VCaP (cell line): ENCODE measurements at regions not wholly inside any gene's neighbourhood (a gene's known extent, or its start where the extent isn't known, plus 50 kb on each side); places are given as distances from the start of the nearest gene placed in this dataset.

ENCODE experiments used
- H3K27ac ChIP-seq: fragments of 450-650 bp; 2 replicates; pipeline ENCODE4 v1.5.1; 2017
- TF ChIP-seq, protein P1 (sequence below): fragments of 450-650 bp; conservative IDR thresholded peaks from 2 replicates; pipeline ENCODE4 v1.5.1; 2017; ENCODE audit warnings: mild to moderate bottlenecking, moderate library complexity

DNA sequence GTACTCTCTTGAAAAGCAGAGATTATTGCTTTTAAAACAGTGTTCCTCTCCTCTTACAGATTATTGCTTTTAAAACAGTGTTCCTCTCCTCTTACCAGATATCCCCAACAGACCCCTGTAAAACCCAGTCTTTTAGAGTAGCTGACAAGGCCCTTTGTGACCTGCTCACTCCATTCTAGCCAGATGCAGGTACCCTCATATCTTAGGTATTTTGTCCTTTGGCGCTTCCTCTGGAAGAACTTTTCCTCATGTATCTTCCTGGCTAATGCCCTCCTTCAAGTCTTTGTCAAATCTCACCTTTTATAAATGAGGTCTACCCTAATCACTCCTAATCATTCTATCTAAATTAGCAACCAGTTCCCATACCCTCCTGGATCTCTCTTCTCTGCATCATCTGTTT is 536.0 kb downstream of the BTBD3 start:
- TF ChIP-seq, protein P1, sequence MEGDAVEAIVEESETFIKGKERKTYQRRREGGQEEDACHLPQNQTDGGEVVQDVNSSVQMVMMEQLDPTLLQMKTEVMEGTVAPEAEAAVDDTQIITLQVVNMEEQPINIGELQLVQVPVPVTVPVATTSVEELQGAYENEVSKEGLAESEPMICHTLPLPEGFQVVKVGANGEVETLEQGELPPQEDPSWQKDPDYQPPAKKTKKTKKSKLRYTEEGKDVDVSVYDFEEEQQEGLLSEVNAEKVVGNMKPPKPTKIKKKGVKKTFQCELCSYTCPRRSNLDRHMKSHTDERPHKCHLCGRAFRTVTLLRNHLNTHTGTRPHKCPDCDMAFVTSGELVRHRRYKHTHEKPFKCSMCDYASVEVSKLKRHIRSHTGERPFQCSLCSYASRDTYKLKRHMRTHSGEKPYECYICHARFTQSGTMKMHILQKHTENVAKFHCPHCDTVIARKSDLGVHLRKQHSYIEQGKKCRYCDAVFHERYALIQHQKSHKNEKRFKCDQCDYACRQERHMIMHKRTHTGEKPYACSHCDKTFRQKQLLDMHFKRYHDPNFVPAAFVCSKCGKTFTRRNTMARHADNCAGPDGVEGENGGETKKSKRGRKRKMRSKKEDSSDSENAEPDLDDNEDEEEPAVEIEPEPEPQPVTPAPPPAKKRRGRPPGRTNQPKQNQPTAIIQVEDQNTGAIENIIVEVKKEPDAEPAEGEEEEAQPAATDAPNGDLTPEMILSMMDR = no peak
- no peak overlapping the region for H3K27ac ChIP-seq

DNA sequence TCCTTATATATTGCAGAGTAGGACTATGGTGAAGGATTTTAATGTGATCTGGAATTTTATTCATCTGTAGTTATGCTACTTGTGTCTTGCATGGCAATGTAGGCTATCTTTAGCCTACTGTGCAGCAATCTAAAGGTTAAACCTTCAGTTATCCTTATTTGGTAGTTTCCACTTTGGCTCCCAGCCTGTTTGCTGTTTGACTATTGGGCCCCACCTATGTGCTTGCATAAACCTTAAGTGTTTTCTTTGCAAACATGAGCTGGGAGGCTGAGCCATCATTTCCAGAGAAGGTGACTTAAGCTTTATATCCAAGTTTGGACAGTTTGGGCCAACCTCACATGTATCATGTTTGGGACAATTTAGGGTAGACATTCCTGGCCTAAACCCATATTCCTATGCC is 537.5 kb downstream of the BTBD3 start:
- H3K27ac ChIP-seq = no peak overlapping the region
- TF ChIP-seq, protein P1 = no peak

DNA sequence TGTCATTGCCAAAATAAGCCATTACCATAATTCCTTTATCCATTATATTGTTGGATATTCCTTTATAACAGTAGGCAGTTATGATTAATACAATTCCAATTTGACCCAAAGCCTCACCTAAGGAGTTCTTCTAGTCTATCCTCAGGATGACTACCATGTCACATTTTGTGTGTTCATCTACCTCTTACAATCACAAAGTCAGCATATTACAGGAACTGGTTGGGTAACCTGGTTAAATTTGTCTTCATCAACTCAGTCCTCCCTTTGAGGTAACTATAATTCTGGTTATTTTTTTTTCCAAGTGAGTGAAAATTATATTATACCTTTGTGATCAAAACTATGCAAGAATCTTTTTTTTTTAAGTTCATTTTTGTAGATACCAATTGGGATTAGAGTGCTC is 540.5 kb downstream of the BTBD3 start:
- TF ChIP-seq, protein P1 = no peak

DNA sequence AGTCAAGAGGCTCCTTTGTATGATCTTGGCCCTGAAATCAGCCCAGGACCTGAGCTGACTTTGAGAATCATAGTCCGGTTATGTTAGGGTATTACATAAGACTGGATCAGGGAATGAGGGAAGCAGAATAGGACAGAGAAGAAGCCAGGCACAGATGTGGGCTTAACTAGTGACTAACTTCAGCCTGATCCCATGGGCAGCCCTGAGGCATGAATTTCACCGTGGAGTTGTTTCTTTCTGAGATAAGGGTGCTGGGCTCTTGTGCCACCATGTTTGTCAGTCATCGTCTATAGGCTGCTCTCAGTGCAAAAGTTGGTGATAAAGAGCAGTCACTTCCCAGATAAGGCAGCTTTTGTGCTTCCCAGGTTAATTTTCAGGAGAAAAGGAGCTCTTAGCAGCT is 544.7 kb upstream of the SPTLC3 start:
- TF ChIP-seq, protein P1 = no peak
- H3K27ac ChIP-seq = no peak overlapping the region

More for the DNA sequence above, 540.5 kb downstream of the BTBD3 start:
- no peak overlapping the region for H3K27ac ChIP-seq

DNA sequence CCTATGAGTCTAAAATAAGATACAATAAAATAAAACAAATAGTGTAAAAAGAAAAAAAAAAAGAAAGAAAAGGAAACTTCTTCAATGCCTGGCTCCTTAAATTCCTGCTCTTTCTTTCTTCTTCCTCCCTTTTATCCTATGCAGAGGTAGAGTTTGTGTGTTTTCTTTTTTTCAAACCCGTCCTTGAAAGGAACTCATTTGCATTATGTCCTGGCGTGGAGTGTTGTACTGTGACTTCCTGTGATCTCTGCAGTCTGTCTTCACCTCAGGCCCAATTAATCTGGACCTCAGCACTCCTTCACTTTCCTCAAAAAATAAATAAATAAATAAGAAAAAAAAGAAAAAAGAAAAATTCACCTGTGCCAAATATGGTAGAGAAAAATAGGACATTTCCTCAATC is 541.9 kb upstream of the SPTLC3 start:
- TF ChIP-seq, protein P1 = no peak
- no peak overlapping the region for H3K27ac ChIP-seq

DNA sequence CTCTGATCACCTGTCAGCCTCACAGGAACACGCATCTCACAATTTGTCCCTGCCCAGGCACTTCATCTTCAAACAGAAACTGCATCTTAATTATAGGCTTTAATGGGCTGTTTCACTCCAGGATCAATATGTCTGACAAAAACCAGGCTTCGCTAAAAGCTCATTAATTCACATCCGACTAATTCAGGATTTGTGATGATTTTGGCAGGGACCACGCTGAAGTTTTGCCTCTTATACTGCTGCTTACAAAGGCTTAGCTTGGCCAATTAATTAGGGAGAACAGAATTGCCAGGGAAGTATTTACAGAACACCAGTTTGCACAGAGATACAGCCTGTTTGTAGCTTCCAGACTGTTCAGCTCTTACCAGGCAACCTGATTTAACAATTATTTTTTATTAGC is 541.0 kb upstream of the SPTLC3 start:
- H3K27ac ChIP-seq = no peak overlapping the region
- TF ChIP-seq, protein P1 = no peak

DNA sequence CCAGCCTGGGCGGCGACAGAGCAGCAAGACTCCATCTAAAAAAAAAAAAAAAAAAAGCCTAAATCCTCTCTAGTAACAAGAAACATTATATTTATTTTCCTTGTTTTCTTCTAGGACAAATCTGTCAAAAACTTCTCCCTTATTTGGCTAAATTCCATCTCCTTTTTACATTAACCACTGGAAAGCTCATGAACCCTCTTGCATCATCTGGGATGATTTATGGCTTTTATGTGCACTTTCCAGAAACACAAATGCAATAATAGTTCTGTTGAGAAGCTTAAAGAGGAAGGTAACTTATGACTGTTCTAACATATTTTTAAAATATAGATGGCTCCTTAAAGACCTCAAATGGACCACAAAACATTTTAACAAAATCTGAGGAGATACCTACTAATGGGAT is 526.1 kb upstream of the SPTLC3 start:
- no peak overlapping the region for H3K27ac ChIP-seq

More for the DNA sequence above, 526.1 kb upstream of the SPTLC3 start:
- TF ChIP-seq, protein P1 = no peak
